HG02588 (cell line): ENCODE measurements at regions not wholly inside any gene's neighbourhood (a gene's known extent, or its start where the extent isn't known, plus 50 kb on each side); places are given as distances from the start of the nearest gene placed in this dataset.

Experiments used
- ATAC-seq: cut with Tn5 transposase; IDR thresholded peaks from one replicate; pipeline ENCODE4 v1.9.1; 2021; ENCODE audit warnings: mild to moderate bottlenecking, moderate library complexity; ENCODE audit not compliant: unreplicated experiment

DNA sequence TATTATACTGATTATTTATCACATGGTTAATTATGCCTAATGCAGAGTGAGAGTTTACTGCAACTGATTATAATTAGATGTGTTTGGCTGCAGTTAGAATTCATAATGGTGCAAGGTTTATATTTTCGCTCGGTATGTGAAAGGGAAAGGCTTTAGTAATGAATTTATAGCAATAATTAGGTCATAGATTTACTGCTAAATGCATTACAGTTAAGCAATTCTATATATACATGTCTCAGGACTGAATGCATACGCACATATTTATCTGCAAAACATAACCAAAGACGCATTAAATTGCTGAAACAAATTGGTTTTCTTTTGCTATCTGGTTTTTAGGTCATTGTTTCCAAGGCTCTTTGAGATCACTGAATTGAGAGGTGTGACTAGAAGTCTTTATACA is 428.1 kb upstream of the PDE3A start:
- no peak for ATAC-seq

DNA sequence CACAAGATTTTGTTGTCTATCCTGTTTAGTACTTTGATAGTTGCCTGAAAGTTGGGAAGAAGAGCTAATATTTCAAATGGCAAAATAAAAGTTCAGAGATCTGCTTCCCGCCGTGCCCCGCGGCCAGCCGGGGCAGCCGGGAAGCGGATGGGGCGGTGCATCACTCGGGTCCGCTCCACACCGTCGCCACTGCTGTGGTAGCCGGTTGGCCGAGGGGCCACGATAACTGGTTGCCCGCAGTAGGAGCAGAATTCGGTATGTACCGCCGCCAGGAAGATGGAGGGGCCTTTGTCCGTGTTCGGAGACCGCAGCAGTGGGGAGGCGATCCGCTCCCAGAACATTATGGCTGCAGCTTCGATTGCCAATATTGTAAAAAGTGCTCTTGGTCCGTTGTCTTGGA is 427.2 kb upstream of the PDE3A start:
- ATAC-seq = no peak

DNA sequence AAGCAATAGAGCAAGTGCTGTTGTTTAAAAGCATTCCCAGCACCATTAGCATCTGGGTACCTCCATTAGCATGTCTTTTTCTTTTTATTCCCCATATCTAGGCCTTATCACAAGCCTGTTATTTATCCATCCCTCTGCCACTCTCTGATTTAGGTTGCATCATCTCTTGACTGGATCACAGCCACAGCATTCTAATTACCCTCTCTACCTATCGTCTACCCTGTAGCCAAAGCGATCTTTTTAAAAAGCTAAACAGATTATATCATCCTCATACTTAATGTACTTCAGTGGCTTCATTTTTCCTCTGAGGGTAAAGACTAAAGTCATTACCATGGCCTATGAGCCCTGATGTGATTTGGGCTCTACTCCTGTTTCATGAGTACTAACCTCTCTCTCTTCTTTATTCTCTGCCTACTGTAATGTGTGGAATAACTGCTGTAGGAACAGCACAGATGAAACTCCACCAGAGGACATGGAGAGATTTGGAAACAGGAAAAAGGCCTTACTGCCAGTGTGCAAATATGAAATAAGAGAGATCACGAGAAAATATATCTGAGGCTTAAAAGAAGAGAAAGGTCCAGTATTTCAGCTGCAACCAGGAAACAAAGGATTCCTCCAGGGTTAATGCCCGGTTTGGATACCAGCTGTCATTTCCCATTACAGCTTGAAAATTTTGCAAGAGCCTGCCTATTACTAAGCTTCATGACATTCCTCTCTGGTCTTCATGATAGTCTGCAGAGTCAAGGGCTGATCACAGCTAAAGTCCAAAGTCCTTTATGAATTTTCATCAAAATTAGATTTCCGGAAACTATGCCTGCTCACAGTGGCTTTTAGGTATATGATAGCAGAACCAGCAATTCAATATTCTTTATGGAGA is 422.5 kb upstream of the PDE3A start:
- ATAC-seq = no peak

DNA sequence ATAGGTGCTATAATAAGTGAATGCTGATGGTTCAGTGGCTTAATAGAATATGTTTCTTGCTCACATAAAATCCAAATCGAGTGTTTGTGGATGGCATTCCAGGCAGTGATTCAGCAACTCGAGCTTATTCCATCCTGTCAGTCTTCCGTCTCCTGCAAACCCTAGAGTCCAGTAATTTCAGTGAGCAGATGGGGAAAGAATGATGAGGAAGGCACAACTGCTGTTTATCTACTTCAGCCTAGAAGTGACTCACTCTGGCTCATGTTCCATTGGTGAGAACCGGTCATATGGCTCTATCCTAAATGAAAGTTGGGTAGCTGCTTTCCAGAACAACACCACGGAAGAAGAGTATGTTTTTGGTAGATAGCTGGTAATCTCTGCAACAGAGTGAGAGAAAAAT is 421.8 kb upstream of the PDE3A start:
- no peak for ATAC-seq

DNA sequence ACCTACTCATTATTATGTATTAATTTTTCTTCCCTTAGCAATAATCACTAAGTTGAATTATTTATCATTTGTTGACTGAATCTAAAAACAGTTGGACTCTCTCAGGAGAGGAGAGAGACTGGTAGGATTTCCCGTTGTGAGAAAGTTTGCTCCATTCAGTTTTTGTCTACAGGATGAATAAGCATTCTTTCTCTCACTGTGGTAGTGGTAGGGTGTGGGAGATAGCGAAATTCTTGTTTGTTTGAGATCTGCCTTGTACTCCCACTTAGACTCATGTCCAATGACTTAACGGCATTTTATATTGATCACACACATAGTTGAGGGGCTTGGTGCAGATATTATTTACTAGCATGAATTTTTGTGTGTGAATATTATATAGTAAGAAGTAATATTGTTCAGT is 421.0 kb upstream of the PDE3A start:
- no peak for ATAC-seq

DNA sequence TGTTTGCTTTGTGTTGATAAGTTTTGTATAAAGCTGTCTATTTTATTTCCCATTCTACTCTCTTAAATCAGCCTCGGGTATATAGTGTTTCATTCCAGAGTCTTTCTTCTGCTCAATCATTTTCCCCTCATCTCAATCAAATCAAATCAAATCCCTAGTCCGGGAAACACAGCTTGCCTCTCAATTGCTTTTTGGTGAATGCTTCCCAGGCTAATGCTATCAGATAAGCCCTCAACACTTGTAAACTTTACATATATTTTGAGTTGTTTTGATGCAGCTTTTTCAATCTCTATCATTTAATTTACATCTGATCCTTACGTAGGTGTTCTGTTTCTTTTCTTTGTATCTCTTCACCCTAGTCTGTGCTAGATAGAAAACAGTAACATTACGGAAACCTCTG is 416.7 kb upstream of the PDE3A start:
- ATAC-seq = no peak

DNA sequence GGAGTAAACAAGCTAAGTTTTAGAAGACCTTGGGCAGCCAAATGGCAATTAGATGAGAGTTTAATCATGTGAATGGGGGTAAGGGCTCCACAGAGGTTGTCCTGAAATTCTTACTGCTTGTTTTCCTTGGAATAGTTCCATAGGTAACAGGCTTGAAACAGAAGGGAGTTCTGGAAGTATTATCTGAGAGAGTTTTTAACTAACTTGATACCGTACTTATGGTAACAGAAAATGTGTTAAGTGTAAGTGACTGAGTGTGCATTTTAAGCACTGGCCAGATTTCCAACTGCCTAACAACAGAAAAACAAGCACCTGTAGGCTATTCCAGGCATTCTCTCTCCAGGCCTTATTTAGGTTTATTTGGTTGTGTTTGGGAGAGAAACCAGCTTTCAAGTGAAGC is 414.6 kb upstream of the PDE3A start:
- no peak for ATAC-seq

DNA sequence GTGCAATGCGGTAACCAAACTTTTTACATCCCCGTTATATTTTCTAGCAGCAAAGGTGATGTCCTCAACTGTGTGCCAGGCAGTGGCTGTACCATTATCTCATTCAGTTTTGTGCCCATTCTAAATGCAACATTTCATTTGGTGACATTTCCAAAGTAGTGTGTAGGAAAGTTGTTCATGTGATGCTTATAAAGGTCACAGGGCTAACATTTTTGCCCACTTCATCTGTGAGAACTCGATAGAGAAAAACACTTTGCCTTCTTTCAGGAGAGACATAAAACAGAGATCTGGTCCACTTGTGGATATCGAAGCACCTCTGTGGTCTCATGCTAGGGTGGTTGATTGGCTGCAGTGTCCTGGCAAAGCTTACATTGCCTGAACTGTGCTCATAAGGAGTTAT is 414.2 kb upstream of the PDE3A start:
- no peak for ATAC-seq

DNA sequence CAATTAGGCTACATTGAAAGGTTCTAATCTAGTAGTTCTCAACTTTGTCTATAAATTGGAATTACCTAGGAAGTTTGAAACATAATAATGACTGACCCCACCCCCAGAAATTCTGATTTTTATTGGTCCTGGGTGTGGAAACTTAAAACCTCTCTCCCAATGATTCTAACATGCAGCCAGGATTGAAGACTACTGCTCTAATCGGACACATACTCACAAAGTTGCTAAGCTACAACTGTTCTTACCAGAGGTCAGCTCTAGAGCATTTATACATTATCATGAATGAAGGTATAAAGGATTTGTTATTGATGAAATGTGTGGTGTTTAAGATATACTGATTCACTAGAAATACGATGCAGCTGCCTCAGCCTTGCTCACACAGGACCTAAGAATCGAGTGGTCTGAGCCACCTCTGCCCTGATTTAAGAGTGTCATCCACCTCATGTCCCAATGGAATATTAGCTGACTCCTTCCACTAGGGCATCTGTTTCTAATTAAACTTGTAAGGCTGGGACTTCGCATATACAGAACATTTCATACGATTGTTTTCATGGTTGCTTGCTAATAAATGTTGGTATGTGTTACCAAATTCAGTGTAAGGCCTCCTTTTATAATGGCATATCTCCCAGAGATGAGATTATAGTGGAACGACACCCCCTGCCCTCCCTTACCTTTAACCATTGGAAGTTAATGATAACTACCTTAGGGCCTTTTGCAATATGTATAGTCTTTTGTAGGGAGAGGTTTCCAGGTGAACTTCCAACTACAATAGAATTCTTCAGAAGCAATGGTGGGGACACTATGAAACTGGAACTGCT is 410.8 kb upstream of the PDE3A start:
- ATAC-seq = no peak

DNA sequence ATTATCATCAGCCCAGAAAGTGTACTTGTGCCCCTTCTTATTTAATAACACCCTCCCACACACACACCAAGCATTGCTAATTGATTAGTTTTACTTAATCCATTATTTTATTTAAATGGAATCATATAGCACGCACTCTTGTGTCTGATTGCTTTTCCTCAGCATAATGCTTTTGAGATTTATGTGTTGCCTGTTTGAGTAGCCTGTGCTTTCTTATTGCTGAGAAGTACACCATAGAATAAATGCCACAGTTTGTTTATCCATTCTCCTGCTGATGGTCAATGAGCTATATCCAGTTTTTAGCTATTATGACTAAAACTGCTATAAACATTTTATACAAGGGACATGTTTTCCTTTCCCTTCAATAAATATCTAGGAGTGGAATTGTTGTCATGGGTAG is 409.9 kb upstream of the PDE3A start:
- no peak for ATAC-seq

DNA sequence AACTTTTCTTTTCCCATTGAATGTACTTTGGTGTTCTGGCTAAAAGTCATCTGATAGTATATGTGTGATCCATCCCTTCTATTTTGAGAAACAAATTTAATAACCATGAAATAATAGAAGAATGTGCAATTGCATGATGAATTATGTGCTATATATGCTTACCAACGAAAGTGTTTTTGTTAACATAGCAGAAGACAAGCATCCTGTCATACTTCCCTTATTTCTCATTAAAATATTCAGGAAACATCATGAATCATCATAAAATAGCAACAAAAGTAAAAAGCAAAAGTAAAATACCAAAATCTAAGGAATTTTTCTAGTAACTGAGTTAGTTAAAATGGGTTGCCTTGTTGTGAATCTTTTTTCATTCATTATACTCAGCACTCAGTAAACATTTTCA is 409.0 kb upstream of the PDE3A start:
- no peak for ATAC-seq

DNA sequence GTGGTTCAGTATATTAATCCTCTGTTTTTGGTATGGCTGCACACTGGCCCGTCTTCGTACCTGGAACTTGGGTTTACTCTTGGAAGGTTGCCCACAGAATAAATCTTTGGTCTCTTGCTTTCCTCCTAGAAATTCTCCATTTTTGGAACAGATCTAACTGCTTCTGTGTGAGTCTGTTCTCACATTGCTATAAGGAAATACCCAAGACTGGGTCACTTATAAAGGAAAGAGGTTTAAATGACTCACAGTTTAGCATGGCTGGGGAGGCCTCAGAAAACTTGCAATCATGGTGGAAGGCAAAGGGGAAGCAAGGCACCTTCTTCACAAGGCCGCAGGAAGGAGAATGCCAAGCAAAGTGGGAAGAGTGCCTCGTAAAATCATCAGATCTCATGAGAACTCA is 407.8 kb upstream of the PDE3A start:
- ATAC-seq = no peak

DNA sequence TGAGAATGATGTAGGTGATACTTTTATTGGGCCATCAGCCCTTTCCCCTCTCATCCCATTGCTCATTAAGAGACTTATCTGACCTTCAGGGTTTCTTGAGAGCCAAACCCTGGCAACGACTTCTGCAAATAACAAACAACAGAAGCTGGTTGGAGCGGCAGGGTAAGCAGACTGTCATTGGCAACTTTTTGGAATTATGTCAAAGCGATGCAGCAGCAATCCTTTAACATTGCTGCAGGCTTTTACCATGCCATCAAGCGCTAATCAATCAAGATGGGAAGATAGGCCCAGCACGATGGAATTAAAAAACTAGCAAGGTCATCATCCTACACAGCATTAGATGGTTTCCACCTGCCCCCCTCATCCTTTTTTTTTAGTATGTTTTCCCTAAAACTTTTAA is 406.1 kb upstream of the PDE3A start:
- ATAC-seq = no peak

DNA sequence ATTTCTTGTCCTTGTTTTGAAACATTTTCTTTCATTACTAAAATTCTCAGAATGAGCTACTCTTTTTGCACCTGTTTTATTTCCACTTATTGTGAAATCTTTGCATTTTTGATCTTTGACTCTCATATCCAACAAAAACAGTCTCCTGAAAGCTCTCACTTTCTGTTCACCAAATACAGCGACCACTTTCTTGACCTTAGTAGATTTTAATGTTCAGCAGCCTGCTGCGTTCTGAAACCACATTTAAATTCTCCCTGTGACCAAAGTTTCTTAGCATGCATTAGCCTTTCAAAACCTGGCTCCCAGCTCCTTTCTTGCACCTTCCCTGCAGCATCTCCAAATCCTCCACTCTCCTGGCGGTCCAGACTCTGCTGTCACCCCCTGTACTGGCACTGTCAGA is 404.4 kb upstream of the PDE3A start:
- ATAC-seq = no peak

DNA sequence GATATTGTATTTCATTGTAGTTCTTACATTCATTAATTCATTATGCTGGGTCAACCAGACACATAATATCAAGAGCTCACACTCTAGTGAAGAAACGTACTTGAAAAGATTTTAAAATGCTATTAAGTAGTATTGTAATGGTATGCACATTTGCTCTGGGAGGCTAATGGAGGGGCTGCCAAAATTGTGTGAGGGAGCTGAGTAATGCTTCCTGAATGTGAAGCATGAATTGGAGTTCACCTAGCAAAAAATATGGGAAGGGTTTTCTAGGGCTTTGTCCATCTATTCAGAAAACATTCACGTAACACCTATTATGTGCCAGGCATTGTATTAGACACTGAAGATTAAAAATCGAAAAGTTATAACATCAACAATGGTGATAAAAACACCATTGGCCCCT is 403.8 kb upstream of the PDE3A start:
- no peak for ATAC-seq

DNA sequence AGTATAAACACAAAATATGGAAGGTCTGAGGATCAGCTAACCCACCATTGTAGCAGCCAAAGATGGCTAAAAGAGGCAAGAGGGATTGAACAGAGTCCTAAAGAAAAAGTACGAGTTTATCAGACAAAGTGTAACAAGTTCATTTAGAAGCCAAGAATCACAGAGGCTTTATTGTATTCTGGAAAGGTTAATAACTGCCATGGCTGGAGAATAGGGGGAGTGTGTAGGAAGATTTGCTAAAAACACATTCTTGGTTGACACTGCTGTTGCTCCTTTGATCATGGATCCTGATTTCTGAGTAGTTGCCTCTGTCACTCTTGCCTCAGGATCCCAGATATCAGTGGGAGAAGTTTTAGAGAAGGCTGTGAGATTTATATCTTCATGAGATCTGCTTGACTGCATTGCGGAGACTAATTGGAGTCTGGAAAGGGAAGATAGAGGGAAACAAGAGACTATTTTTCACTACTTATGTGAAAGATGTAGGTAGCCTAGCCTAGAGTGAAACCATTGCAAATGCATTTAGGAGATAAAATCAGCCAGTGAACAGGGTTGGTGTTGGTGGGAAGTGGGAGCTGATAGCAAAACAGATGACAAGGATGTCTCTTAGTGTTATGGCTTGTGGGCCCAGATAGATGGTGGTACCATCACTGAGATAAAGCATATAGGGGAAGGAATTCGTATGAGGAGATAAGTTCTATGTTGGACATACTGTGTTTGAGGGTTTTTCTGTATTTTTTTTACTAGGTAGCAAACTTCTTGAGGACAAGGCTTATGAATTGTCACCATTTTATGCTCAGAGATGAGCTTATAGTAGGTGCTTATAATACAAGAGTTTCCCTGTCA is 402.9 kb upstream of the PDE3A start:
- no peak for ATAC-seq

DNA sequence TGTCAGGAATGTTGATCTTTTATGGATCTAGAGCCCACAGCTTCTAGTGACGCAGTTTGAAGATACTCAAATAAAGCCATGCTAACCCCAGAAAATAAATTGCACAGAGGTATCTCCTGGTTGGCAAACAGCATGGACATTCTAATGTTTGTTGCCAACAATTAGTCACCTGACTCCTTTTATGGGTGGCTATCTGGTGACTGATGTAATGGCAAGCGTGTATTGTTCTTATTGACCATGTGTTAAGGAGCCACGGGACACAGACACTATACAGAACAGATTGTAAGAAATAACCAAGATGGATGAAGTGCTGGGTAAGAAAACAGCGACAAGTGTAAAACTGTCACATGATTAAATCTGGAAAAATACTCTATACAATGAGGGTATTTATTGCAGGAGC is 401.3 kb upstream of the PDE3A start:
- no peak for ATAC-seq

DNA sequence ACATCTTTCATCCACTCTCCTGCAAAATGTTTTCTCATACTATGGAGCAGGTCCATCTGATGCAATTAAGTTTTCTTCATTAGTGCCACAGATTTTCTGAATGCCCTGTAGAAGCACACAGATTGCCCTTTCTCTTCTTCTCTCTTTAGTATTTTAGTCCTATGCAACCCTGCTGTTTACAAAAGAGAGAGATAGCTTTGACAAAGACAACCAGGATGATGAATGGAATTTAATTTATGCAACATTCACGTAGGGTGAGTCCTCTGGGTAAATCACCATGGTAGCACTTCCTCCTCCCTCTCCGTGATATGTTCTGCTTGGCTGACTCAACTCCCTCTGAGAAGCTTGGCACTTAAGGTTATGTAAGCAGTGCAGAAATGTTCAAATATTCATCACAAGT is 400.9 kb upstream of the PDE3A start:
- ATAC-seq = no peak

DNA sequence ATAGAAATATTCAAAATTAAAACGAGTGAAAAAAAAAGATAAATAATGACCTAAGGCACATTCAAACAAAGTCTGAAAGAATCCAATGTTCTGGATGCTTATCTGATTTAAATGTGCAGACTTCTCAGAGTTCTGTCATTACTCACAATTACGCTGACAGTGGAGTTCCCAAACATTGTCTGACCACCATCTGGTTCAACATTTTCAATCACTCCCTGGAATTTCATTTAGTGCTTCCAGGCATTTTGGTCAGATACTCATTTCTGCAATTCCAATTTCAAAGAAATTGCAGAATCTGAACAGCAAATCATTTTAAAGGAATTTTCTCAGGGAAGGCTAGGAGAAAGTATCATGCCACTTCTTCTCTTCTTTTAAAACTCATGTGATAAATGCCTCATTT is 398.2 kb upstream of the PDE3A start:
- no peak for ATAC-seq

DNA sequence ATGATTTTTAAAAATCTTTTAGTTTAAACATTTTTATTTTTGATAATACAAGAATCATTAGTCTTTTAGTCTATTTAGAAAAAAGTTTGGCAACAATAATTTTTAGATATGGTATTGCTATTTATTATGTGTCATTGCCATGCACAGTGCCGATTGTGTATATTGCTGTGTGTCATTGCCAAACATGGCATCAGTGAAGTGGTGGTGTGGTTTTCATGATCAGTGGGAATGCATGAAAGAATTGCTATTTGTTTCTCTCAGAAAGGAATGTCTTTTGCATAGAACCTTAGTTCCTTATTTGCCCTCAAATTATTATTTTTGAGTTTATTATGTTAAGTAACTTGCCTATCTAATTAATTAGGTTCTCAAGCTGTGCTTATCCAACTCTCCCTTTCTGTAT is 397.5 kb upstream of the PDE3A start:
- no peak for ATAC-seq
